ENCODE measurements at regions not wholly inside any gene's neighbourhood (a gene's known extent, or its start where the extent isn't known, plus 50 kb on each side); places are given as distances from the start of the nearest gene placed in this dataset.

DNA sequence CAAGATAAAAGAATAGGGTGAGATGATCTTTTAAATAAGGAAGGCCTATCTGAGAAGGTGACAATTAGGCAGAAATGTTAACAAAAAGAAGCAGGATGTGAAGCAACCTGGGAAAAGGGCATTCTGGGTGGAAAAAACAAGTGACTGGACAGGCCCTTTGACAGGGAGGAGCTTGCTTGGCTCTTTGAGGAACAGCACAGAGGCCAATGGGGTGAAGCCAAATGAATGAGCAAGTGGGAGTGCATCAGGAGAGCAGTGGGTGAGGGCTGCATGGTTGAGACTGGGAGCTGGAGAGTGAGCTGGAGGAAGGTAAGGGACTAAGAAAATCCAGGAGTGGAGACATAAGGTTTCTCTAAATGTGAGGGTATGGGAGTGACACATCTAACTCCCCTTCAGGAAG lies 126.9 kb downstream of the TDRD15 start:
- ATAC-seq = no peak
- DNase-seq (ENCODE audit: low read depth in 1 of 2, low spot score in 1 of 2) = no peak
- no peak overlapping the region for H3K4me3 ChIP-seq
- ChIA-PET POLR2A (no interaction called here), CTCF (no interaction called here)
- no peak overlapping the region for H3K4me2 ChIP-seq
- no peak overlapping the region for H3K27ac ChIP-seq
- no peaks in the 10 kb centered on the region for H3K4me1 ChIP-seq
- TF ChIP-seq KDM1A (IDR thresholded peaks at IDR 0.05; ENCODE audit: low read depth) = no peak
- no peak for TF ChIP-seq SMC3 (IDR thresholded peaks at IDR 0.05)
- TF ChIP-seq, protein P1, sequence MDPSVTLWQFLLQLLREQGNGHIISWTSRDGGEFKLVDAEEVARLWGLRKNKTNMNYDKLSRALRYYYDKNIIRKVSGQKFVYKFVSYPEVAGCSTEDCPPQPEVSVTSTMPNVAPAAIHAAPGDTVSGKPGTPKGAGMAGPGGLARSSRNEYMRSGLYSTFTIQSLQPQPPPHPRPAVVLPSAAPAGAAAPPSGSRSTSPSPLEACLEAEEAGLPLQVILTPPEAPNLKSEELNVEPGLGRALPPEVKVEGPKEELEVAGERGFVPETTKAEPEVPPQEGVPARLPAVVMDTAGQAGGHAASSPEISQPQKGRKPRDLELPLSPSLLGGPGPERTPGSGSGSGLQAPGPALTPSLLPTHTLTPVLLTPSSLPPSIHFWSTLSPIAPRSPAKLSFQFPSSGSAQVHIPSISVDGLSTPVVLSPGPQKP (IDR thresholded peaks at IDR 0.05; ENCODE audit: low read depth, low read length) = no peak
- no peaks in the 10 kb centered on the region for H3K9me3 ChIP-seq
- no peak for FAIRE-seq

DNA sequence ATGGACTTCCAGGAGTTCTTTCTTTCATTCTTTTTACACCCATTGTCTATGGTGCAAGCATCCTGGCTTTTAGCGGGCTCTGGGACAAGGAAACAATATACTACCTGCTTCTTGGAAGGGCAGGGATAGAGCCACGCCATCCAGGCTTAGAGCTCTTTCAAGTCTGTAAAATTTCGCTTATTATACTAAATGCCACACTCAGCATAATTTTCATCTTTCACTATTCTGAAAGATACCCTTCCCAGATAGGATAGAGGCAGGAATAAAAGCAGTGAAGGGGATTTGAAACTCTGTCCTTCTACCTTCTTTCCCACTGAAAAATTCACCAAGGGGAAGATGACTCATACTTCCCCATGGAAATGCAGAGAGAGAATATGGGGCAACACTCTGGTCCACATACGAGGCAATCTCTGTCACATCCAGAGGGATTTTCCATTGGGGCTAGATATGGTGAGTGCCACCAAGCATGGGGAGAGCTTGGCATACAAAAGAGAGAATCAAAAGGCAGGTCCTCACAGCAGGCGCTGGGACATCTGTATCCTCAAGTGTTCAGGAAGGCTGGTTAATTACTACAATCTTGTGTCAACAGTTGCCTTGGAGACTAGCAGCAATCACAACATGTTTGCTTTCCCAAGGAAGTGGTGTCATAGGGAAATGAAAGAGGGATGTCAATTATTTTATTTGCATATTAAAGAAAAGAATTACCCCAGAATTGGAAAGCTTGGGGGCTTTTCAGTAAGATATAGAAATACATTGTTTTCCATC lies 127.6 kb downstream of the TDRD15 start:
- ATAC-seq (no peak), FAIRE-seq (no peak), DNase-seq (ENCODE audit: low read depth in 1 of 2, low spot score in 1 of 2) (no peak)
- TF ChIP-seq NFE2L2 (conservative IDR thresholded peaks at IDR 0.05; ENCODE audit: low read length) (no peak), MAFK (IDR thresholded peaks at IDR 0.05; ENCODE audit: partially characterized antibody) (peak; percentile 89), FOSL2 (IDR thresholded peaks at IDR 0.05) (no peak), FOSL2 (CRISPR knock-in tag; IDR thresholded peaks at IDR 0.05) (peak; percentile 31; the same call in 1 of the 2 replicates)
- 0% methylated on average over 5 of the region's 5 CpGs for WGBS (ENCODE audit: missing lambda C conversion rate)
- Histone ChIP-seq H3K4me1 (no peaks in the 10 kb centered on the region), H3K9me3 (0 out of 3 replicates have a peak, but pooled peaks cover 3% of the 10 kb centered on the region), H3K4me2 (no peak overlapping the region), H3K4me3 (no peak overlapping the region), H3K27ac (no peak overlapping the region)
- CTCF ChIA-PET = no interaction called here
- POLR2A ChIA-PET = no interaction called here

DNA sequence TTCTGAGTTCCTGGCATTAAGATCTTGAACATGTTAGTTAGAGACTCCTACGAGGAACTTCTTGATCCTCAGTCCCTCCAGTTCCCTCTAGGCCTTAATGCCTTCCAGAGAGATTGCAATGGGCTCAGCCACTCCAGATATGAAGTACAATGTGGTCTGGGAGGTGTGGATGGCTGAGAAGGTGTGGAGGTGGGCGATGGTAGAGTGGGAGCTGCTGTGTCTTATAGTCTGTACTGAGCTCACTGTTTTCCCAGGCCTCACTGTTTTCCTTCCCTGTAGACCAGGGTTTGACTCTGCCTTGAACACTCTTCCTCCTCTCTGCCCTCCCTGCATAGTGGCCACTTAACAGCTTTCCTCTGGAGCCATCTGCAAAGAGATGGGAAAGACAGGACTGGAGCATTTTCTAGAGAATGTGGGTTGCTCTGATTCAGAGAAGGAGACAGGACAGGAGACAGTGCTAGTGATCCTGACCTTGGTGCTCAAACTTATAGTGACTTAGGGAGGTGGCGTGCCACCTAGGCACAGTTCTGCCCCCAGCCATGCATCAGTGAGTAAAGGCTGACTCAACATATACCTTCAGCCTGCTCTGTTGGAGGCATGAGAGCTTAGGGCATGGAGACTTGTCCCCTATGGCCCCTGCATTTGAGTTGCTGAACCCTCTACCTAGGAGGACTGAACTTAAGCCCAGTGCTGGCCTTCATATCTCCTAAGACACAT lies 129.7 kb downstream of the TDRD15 start:
- POLR2A ChIA-PET = no interaction called here
- Histone ChIP-seq H3K27ac (no peak overlapping the region), H3K4me3 (no peak overlapping the region), H3K4me2 (no peak overlapping the region), H3K4me1 (no peaks in the 10 kb centered on the region), H3K9me3 (0 out of 3 replicates have a peak, but pooled peaks cover 3% of the 10 kb centered on the region)
- CTCF ChIA-PET = interaction anchor here (1.3 kb wide), 1 partner anchor 30 kb away, joined by 3 read pairs; no protein-coding TSS in a partner anchor
- ATAC-seq (no peak), DNase-seq (ENCODE audit: low read depth in 1 of 2, low spot score in 1 of 2) (no peak), FAIRE-seq (no peak)
- 9% methylated on average over 3 of the region's 3 CpGs for WGBS (ENCODE audit: missing lambda C conversion rate)
- TF ChIP-seq HOXB13 (CRISPR knock-in tag; IDR thresholded peaks at IDR 0.05; ENCODE audit: low read depth) (no peak), PHF8 (IDR thresholded peaks at IDR 0.05; ENCODE audit: borderline replicate concordance, low read depth) (no peak), RAD21 (conservative IDR thresholded peaks at IDR 0.05 in 1 of 2, IDR thresholded peaks at IDR 0.05 in 1 of 2) (no peak), NFE2L2 (conservative IDR thresholded peaks at IDR 0.05; ENCODE audit: low read length) (no peak), POLR2A (IDR thresholded peaks at IDR 0.05; ENCODE audit: low read length) (no peak), ZNF302 (CRISPR knock-in tag; IDR thresholded peaks at IDR 0.05) (no peak), CBX2 (IDR thresholded peaks at IDR 0.05; ENCODE audit: borderline replicate concordance, low read depth) (no peak), TFCP2L1 (CRISPR knock-in tag; IDR thresholded peaks at IDR 0.05) (no peak), NR3C1 (IDR thresholded peaks at IDR 0.05) (no peak), SREBF2 (IDR thresholded peaks at IDR 0.05) (no peak), HOXA7 (CRISPR knock-in tag; IDR thresholded peaks at IDR 0.05) (no peak)
- TF ChIP-seq, protein P2, sequence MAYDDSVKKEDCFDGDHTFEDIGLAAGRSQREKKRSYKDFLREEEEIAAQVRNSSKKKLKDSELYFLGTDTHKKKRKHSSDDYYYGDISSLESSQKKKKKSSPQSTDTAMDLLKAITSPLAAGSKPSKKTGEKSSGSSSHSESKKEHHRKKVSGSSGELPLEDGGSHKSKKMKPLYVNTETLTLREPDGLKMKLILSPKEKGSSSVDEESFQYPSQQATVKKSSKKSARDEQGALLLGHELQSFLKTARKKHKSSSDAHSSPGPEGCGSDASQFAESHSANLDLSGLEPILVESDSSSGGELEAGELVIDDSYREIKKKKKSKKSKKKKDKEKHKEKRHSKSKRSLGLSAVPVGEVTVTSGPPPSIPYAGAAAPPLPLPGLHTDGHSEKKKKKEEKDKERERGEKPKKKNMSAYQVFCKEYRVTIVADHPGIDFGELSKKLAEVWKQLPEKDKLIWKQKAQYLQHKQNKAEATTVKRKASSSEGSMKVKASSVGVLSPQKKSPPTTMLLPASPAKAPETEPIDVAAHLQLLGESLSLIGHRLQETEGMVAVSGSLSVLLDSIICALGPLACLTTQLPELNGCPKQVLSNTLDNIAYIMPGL (CRISPR knock-in tag; IDR thresholded peaks at IDR 0.05; ENCODE audit: borderline replicate concordance) = no peak
- TF ChIP-seq, protein P3, sequence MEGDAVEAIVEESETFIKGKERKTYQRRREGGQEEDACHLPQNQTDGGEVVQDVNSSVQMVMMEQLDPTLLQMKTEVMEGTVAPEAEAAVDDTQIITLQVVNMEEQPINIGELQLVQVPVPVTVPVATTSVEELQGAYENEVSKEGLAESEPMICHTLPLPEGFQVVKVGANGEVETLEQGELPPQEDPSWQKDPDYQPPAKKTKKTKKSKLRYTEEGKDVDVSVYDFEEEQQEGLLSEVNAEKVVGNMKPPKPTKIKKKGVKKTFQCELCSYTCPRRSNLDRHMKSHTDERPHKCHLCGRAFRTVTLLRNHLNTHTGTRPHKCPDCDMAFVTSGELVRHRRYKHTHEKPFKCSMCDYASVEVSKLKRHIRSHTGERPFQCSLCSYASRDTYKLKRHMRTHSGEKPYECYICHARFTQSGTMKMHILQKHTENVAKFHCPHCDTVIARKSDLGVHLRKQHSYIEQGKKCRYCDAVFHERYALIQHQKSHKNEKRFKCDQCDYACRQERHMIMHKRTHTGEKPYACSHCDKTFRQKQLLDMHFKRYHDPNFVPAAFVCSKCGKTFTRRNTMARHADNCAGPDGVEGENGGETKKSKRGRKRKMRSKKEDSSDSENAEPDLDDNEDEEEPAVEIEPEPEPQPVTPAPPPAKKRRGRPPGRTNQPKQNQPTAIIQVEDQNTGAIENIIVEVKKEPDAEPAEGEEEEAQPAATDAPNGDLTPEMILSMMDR (IDR thresholded peaks at IDR 0.05) = no peak
- TF ChIP-seq, protein P1 (IDR thresholded peaks at IDR 0.05; ENCODE audit: low read depth, low read length) = no peak
- TF ChIP-seq, protein P4, sequence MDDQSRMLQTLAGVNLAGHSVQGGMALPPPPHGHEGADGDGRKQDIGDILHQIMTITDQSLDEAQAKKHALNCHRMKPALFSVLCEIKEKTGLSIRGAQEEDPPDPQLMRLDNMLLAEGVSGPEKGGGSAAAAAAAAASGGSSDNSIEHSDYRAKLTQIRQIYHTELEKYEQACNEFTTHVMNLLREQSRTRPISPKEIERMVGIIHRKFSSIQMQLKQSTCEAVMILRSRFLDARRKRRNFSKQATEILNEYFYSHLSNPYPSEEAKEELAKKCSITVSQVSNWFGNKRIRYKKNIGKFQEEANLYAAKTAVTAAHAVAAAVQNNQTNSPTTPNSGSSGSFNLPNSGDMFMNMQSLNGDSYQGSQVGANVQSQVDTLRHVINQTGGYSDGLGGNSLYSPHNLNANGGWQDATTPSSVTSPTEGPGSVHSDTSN (IDR thresholded peaks at IDR 0.05) = no peak
- TF ChIP-seq, protein P5, sequence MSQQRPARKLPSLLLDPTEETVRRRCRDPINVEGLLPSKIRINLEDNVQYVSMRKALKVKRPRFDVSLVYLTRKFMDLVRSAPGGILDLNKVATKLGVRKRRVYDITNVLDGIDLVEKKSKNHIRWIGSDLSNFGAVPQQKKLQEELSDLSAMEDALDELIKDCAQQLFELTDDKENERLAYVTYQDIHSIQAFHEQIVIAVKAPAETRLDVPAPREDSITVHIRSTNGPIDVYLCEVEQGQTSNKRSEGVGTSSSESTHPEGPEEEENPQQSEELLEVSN (IDR thresholded peaks at IDR 0.05; ENCODE audit: borderline replicate concordance, low read depth) = no peak
